COLO829 (cell line): ENCODE measurements at regions not wholly inside any gene's neighbourhood (a gene's known extent, or its start where the extent isn't known, plus 50 kb on each side); places are given as distances from the start of the nearest gene placed in this dataset.
"Not testable (repeated sequence)": the region's sequence is repeated elsewhere in the genome, so short reads cannot be mapped to it uniquely, and the experiment has no call there.

Source experiments
- DNase-seq: peaks from one replicate; pipeline ENCODE4 v3.0.0; 2012; ENCODE audit warnings: low spot score

DNA sequence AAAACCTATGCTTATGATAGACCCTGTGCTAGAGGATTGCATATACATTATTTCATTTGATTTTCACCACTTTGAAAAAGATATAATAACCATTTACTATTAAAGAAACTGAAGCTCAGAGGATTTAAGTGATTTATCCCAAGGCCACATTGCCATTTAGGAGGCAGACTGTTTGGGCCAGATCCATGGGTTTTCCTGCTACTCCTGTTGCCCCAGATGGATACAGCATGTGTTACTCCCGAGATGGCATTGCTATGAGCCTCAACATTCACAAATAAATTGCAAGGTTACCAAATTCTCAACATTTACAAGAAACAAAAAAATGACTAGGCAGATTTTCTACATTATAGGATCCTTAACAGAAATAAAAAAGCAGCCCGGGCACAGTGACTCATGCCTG, 322.1 kb upstream of the SOX9 start:
- DNase-seq: no peak

DNA sequence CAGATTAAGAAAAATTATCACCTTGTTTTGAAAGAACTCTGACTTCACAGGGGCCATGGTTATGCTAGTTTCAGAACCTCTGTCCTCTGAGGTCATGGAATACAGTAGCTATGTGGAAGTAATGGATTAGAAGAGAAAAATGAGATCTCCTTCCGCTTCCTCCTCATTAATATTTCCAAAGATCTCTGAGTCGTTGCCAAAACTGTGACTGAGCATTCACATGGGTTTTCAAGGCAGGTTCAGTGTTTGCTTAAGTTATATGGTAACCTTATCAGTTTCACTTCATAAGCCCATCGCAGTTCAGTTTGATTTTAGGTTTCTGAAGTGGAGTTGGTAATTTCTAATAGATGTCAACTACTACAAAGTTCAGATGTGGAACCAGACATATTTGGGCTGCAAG, 321.2 kb upstream of the SOX9 start:
- no peak for DNase-seq

DNA sequence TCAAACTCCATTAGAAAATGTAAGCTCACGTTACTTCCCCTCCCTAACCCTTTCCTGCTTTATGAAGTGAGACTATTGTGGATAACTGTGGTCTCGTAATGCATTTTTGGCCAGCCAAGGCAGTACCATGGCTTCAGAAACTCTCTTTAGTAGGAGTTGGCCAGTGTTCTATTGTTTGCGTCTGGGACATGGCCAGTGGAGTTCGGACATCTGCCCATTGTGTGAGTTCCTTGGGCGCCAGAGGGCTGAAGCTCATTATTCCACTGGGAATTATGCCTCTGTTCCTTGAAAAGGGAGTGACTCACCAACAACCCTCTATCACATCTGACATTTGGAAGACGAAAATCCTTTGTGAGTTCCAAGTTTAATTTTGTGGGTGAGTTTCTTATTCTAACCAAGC, 319.5 kb upstream of the SOX9 start:
- peak; percentile 26 for DNase-seq

DNA sequence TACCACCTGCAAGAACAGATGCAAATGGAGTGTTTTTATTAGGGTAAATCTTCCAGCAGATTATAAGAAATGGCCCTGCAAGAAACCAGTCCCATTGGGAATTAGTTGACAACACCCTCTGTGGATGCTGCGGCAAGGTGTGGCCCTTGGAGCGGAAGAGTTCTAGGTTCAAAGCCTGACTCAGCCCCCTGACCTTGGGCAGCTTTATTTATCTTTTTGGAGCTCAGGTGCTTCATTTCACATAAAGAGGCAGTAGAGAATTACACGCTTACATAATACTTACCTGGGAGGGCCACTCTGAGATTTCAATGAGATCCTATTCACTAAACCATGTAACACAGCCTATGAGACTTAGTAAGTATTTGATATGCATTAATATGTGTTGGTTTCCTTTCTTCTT, 318.2 kb upstream of the SOX9 start:
- DNase-seq: no peak

DNA sequence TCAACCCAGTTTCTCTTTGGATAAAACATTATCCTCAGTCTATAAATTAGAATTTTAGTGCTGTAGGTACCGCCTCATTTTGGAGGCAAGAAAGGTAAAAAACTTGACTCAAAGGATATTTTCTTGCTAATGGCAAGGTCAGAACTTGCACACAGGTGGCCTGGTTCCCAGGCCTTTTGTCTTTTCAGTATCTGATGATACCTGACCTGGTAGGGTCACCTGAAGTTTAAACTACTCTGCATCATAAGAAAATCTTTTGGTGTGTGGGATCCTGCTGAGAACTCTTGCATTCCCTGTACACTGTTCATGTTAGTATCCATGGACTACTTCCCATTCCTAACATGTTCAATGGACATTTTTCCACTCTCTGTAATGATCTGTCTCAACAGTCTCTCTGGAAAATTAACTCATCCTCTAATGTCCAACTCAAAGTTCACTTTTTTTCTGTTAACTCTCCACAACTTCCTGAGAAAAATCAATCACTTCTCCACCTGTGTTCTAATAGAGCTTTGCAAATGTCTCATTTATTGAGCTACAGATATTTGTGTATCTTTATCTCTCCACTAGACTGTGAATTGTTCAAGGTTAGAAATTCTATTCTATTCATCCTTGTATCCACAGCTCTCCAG, 317.1 kb upstream of the SOX9 start:
- no peak for DNase-seq

DNA sequence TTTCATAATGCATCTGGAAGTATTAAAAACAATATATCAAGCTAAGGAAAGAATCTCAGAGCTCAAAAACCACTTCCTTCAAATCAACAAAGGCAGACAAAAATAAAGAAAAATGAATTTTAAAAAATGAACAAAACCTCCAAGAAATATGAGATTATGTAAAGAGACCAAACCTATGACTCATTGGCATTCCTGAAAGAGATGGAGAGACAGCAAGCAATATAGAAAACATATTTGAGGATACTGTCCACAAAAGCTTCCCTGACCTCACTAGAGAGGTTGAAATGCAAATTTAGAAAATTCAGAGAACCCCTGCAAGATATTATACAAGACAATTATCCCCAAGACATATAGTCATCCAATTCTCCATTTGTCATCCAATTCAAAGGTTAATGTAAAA, 311.3 kb upstream of the SOX9 start:
- DNase-seq: no peak

DNA sequence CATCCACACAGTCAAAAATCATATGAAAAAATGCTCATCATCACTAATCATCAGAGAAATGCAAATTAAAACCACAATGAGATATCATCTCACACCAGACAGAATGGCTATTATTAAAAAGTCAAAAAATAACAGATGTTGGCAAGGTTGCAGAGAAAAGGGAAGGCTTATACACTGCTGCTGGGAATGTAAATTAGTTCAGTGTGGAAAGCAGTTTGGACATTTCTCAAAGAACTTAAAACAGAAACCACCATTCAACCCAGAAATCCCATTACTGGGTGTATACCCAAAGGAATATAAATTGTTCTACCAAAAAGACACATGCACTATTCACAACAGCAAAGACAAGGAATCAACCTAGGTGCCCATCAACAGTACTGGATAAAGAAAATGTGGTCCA, 307.0 kb upstream of the SOX9 start:
- not testable (repeated sequence) for DNase-seq

DNA sequence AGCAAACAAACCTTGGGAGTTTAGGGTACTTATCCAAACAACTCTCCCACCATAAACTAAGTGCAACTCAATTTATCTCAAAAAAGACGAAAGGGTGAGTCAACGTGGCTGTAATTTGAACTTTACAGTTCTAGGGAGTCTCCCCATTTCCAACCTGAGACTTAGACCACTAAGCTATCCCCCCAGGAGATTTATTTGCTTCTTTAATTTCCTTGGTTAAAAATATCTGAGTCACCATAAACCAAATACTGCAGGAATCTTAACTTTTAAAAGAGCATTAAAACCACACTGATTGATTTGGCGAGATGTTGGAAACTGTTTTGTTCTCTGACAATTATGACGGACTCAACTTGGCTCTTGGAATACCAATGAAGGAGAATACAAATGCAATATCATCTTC, 299.3 kb upstream of the SOX9 start:
- no peak for DNase-seq

DNA sequence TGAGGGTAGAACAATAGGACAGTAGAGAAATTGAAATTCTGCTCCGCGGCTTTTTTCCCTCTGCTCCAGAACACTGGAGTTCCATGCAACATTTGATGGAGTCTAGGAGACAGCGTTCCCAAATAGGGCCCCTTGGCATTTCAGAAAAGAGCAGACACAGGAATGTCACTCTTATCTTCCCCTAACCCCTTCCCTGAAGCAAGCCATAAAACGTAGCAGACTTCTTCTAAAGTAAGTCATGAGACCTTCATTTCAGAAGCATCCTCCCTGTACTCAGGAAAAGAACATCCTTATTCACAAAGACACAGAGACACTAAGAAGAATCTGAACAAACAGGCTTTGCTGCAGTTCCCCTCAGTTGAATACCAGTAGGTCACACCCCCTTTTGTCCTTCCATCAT, 296.1 kb upstream of the SOX9 start:
- DNase-seq: no peak

DNA sequence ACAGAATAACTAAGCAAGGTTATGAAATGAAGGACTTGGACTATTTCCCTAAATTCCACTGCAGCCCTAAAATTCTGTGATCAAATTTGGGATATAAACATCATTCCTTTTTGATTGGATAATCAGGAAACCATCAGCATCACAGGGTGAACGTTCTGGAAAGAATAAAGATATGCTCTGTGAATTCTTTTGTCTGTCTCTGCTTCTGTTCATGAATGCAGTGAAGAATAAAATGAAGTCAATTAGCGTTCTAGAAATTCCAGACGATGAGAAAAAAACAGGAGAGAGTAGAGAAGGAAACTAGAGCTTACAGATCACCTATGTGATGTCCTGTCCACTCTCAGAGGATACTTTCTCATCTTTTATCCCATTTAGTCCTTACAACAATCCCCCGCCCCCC, 295.1 kb upstream of the SOX9 start:
- no peak for DNase-seq

DNA sequence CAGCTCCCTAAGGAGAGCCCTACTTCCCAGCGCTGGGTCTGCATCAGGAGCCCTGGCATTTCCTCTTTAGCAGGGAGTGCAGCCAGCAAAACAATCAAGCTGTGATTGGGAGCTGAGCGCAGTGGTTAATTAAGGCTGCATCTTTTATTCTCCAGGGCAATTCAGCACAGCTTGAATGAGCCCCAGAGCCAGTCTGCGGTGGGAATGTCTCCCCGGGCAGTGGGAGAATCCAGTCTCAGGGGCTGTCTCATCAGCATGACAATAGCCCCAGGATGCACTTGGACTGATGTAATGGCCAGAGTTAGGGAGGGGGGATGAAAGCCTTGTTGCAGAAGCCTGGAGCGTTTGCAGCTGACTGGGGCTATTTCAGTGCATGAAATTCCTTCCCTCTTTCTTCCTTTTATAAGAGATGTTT, 292.6 kb upstream of the SOX9 start:
- no peak for DNase-seq

DNA sequence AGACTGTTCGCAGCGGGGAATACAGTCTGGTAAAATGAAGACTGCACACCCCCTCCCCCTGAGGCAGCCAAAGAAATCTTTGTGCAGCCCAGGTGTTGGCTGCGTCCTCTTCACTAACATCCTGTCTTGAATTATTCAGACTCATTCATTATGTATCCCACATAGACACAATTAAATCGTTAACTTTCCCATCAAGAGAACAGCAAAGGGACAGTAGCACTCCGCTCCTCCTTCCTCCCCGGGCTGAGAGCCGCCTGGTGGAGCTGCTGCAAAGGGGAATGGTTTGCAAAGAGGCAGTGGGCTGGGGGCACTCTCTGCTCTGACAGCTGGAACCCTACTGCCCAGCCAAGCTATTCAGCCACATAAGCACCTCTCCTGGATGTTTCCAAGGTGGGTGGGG, 290.0 kb upstream of the SOX9 start:
- DNase-seq: no peak

DNA sequence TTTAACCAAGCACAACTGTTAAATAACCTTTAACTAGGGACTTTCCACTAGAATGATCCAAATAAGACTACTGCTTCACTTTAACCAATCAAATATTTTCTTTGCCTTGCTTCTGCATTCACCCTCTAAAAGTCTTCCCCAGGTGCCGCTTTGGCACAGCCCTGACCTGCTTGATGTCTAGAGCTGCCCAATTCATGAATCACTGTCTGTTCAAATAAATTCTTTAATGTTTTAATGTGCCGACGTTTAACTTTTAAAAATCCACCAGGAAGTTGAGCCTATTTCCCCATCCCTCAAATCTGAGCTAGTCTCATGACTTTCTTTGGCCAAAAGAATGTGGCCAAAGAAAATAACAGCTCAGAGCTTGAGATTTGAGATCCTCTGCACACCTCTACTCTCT, 277.8 kb upstream of the SOX9 start:
- no peak for DNase-seq

DNA sequence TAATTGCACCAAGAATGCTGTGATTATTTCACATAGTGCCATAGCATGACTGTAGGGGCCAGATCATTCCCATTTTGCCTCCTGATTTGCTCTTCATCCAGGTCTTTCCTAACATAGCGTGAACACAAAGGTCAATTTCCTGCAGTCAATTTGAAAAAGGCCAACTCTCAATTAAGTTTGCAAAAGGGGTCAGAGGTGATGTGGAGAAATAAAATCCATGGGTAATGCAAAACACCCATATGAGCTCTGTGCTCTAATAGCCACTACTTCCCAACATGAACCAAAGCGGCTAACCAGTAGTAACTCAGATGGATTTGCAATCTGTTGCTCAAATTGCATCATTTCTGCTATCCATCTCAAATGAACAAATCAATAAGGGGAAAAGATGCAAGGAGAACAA, 275.5 kb upstream of the SOX9 start:
- DNase-seq: no peak

DNA sequence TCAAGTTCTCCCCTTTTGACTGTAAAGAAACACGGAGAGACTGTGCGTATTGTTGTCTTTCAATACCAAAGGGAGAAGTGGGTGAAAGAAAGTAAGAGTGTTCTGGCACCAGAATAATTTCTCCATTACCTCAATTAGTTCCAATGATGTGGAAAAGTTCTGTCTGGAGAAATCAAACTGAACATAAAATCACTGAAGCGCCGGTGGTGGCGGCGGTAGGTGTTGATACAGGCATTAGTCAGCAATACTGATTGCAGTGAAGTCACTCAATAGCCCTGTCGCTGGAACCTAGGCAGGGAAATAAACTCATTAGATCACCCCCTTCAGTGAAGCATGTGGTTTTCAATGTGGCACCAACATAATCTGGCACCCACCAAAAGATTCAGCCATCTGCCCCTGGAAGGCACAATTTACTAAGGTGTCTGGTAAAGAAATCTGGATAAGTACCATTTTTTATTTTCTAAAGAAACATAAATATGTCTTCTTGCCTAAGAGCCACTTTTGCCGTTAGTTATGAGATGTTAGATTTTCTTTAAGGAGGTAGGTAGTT, 274.2 kb upstream of the SOX9 start:
- DNase-seq: no peak

DNA sequence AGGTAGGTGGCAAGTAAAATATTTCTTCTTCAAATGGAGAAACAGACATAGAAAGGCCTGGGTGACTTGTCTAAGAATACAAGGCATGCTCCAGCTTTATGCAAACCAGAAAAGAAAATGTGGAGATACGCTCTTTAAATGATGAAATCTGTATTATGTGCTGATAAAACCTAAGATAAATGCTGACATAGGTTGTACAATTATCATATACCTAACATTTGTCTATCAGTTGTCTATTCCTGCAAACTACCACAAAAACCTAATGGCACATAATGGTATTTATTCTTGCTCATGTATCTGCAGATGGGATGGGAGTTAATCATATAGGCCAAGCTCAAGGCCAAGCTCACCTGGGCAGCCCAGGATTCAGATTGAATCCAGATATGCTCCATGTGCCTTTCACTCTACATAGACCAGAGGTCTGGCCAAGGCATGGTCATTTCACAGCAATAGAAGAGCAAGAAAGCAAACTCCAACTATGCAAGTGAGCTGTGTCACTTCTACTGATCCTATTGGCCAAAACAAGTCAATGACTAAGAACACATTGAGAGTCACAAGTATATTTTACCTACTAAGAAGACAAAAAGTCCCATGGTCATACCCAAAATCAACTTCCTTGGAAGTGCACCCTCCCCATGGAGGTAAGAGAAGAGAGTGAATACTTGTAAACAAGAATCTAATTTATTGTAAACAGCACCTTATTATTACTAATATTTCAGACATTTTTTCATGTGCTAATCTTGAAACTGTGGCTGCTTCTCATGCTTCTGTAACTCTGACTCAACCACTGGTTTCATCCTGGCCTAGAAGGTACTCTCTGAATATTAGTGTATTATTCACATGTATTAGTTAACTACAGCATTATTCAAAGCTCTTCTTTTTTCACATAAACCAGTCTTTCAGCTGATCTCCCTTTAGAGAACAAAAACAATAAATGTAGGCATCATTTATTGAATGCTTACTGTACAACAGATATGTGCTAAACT, 270.7 kb upstream of the SOX9 start:
- DNase-seq: no peak

DNA sequence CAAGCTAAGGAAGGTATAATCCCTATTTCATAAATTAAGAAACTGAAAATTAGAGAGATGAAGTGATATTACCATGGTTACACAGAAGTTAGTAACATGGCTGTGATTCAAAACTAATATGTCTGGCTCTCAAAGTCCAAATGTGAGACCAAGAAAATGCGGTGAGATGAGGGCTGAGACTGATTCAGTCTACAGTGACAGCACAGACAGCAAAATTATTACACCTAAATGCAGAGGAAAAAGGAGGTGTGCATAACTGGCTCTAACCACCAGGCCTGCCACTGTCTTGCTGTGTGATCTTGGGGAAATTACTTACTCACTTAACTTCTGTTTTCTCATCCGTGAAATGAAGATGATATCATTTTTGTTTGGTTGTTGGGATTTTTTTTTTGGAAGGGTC, 270.0 kb upstream of the SOX9 start:
- no peak for DNase-seq

DNA sequence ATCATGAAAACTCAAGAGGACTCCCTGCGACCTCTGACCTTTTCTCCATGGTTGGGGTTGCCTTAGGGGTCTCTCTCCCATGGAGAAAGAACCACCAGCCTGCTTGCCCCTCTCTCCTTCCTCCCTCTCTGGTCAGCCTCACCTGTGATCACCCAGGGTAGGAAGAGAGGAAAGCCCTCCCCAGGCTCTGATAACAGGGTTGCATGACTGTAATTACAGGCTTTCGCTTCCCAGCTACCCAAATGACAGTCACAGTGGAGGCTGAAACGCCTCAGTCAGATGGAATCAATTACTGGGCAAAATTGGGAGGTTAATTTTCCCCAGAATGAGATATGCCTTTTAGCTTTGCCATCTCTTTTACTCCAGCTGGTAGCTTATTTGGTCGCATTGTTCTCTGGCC, 265.8 kb upstream of the SOX9 start:
- DNase-seq: no peak

DNA sequence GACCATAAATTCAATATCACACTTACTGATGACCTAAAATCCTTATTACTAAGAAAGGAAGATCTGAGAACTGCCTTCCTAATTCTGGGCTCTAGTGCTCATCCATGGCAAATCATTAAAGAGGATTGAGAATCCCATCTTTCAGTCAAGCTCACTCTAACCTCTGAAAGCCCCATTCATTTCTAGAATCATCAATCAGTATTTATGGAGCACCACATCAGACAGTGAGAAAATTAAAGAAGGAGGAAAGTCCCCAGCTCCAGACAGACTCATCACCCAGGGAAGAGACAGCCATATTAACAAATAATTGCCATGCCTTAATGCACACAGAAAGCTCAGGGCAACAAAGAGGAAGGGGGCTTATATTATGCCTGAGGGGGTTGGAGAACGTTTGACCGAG, 256.1 kb upstream of the SOX9 start:
- no peak for DNase-seq

DNA sequence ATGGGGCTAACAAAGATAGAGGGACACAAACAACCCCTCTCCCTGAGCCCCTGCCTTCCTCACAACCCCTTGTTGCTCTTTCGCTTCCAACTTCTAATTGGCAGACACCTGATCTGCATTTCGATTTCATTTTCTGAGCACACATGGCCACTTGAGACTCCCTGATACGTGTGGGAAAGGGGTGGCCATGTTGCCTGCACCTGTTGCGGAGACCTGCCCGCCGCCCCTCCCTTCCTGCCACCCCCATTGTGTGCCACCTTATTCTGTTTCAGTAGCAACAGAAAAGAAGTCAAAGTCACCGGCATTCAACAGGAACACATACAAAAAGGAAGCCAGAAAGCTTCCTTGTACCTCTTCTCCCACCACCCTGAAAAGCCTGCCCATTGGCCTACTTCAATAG, 254.7 kb upstream of the SOX9 start:
- no peak for DNase-seq

DNA sequence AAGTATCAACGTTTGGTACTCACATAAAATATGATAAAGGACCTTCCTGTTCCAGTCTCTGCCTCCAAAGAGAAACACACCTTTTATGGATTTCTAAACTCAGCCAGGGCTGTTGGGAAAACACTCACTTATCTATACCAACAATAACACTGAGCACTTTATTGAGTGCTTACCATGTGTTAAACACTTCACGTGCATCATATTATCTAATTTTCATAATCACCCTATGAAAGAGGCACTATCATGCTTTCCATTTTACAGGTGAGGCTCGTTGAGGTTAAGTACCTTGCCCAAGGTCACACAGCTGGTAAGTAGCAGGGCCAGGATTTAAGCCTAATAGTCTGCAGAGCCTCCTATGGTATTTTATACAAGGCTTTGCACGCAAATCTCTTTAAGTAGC, 251.5 kb upstream of the SOX9 start:
- no peak for DNase-seq

DNA sequence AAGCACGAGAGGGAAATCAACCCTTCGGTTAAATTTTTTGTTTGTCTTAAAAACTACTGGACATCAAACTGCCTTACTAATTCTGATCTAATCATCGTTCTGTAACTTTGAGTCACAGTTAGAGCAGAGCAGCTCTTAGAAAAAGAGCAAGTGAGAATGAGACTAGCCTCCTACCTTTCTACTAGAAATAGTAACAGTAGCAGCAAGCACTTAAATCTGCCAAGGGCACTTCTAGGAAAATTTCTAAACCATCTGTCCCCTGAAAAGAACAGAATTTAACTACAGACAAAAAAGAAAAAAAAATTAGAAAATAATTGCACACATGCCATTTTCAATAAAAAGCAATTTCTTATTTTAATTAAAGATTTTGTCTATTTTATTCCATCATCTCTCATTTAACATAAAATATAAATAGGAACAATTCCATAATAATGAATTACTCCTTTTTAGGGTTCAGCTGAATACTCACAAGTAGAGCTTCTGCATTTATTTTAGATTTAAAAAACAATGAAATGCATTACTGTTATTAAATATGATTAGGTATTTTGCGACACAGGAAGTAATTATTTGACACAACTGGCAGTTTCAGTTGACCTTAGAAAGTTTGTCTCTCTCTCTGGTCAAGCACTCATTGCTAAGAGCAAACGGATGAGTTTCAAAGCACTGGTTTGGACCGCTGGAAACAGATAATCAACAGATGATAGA, 250.8 kb upstream of the SOX9 start:
- DNase-seq: no peak

DNA sequence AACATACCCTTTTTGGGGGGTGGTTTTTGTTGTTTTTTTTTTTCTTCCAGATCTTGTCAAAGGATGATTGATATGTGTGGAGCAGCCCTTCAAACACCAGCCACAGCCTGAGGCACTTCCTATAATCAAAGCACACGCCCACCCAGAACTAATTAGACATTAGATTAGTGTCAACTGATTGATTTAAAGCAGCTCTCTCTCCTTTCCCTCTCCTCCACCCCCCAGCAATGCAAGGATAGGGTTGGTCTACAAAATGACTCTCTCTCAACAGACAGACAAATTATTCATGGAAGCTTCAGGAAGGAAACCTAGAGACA, 250.3 kb upstream of the SOX9 start:
- DNase-seq: peak; percentile 1
